GF-D8 (cell line): ENCODE measurements at regions not wholly inside any gene's neighbourhood (a gene's known extent, or its start where the extent isn't known, plus 50 kb on each side); places are given as distances from the start of the nearest gene placed in this dataset.

Experiments
- DNase-seq: peaks from one replicate; lab custom pipeline; 2025; lab: John Stamatoyannopoulos, UW

- DNase-seq, result no peak
Observed at GRCh38 chr9:79140751-79141150, 431.0 kb upstream of the TLE4 start.

GRCh38 chr9:79143211-79143610 is 428.6 kb upstream of the TLE4 start:
- no peak for DNase-seq

GRCh38 chr9:79145442-79145841 is 426.3 kb upstream of the TLE4 start:
- DNase-seq, result no peak

GRCh38 chr9:79149585-79149984 is 422.2 kb upstream of the TLE4 start:
- no peak for DNase-seq

- DNase-seq, result no peak
Observed at GRCh38 chr9:79151791-79152190, 420.0 kb upstream of the TLE4 start.

- no peak for DNase-seq
Observed at GRCh38 chr9:79152306-79152705, 419.5 kb upstream of the TLE4 start.

- no peak for DNase-seq
Observed at GRCh38 chr9:79154806-79155205, 417.0 kb upstream of the TLE4 start.

GRCh38 chr9:79155308-79155707 is 416.5 kb upstream of the TLE4 start:
- no peak for DNase-seq

GRCh38 chr9:79163544-79163943 is 408.2 kb upstream of the TLE4 start:
- no peak for DNase-seq

- no peak for DNase-seq
Observed at GRCh38 chr9:79164406-79164805, 407.4 kb upstream of the TLE4 start.

- DNase-seq, result no peak
Observed at GRCh38 chr9:79165020-79165780, 406.6 kb upstream of the TLE4 start.

GRCh38 chr9:79166005-79166404 is 405.8 kb upstream of the TLE4 start:
- no peak for DNase-seq

- no peak for DNase-seq
Observed at GRCh38 chr9:79170643-79171042, 401.1 kb upstream of the TLE4 start.

- no peak for DNase-seq
Observed at GRCh38 chr9:79173932-79174331, 397.8 kb upstream of the TLE4 start.

GRCh38 chr9:79176014-79176697 is 395.6 kb upstream of the TLE4 start:
- DNase-seq, result no peak

GRCh38 chr9:79184831-79185230 is 386.9 kb upstream of the TLE4 start:
- DNase-seq, result no peak

- DNase-seq, result no peak
Observed at GRCh38 chr9:79185866-79186265, 385.9 kb upstream of the TLE4 start.

GRCh38 chr9:79189511-79189924 is 382.2 kb upstream of the TLE4 start:
- no peak for DNase-seq

- DNase-seq, result no peak
Observed at GRCh38 chr9:79193001-79193400, 378.8 kb upstream of the TLE4 start.

GRCh38 chr9:79193501-79194223 is 378.1 kb upstream of the TLE4 start:
- no peak for DNase-seq

- no peak for DNase-seq
Observed at GRCh38 chr9:79195879-79196278, 375.9 kb upstream of the TLE4 start.

- DNase-seq, result no peak
Observed at GRCh38 chr9:79196606-79197005, 375.2 kb upstream of the TLE4 start.

- no peak for DNase-seq
Observed at GRCh38 chr9:79200336-79200735, 371.4 kb upstream of the TLE4 start.
